Mesodermal cell (in vitro differentiated cells): ENCODE measurements at regions not wholly inside any gene's neighbourhood (a gene's known extent, or its start where the extent isn't known, plus 50 kb on each side); places are given as distances from the start of the nearest gene placed in this dataset.

ENCODE experiments used
- H3K27ac ChIP-seq: 2 replicates; pipeline ENCODE4 v1.7.0; 2013; ENCODE audit warnings: mild to moderate bottlenecking, low read depth, low read length, moderate library complexity; ENCODE audit not compliant: severe bottlenecking
- H3K36me3 ChIP-seq: 2 replicates; pipeline ENCODE4 v1.7.1; 2013; ENCODE audit warnings: mild to moderate bottlenecking, low read length, moderate library complexity; ENCODE audit not compliant: control insufficient read depth, insufficient read depth
- H3K4me1 ChIP-seq: one replicate; pipeline ENCODE4 v1.7.1; 2013; ENCODE audit warnings: mild to moderate bottlenecking, low read length; ENCODE audit not compliant: insufficient read depth, control insufficient read depth, poor library complexity, severe bottlenecking
- H3K4me3 ChIP-seq: 2 replicates; pipeline ENCODE4 v1.7.0; 2013; ENCODE audit warnings: low read length, control low read depth, mild to moderate bottlenecking; ENCODE audit not compliant: insufficient read depth, poor library complexity, severe bottlenecking; ENCODE audit errors: extremely low read depth
- H3K9me3 ChIP-seq: 2 replicates; pipeline ENCODE4 v1.7.1; 2013; ENCODE audit warnings: mild to moderate bottlenecking, low read length, moderate library complexity; ENCODE audit not compliant: control insufficient read depth
- WGBS, 2 experiments: methylation state at CpG; one replicate each; pipeline ENCODE4 v1.1.5; 2013; ENCODE audit warnings: missing lambda C conversion rate in 2 of 2; ENCODE audit not compliant: insufficient coverage in 2 of 2; 5-methylcytosine and 5-hydroxymethylcytosine counted together

DNA sequence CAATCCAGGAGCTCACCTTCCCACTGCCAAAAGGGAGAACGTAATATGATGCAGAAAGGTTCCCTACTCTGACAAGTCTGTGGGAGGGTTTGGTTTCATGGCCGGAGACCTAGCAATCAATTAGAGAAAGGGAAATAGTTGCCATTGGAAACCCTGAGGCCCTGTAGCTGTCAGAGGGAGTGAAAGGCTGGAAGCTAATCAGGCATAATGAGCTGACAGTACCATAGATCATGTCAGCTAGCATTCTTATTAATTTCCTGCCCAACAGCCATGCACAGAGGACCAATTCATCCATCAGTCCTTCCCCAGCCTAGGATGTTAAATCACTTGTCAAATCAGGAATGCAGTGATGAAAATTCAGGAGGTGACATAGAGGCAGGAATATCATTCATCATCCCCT is 527.3 kb downstream of the PLPP3 start:
- Histone ChIP-seq H3K9me3 (peaks cover 6% of the 10 kb centered on the region), H3K36me3 (no peaks in the 10 kb centered on the region), H3K27ac (no peak overlapping the region), H3K4me1 (no peaks in the 10 kb centered on the region), H3K4me3 (no peak overlapping the region)
- WGBS, 2 experiments: 79 to 88% methylated on average over 1 to 2 of the region's 2 CpGs

DNA sequence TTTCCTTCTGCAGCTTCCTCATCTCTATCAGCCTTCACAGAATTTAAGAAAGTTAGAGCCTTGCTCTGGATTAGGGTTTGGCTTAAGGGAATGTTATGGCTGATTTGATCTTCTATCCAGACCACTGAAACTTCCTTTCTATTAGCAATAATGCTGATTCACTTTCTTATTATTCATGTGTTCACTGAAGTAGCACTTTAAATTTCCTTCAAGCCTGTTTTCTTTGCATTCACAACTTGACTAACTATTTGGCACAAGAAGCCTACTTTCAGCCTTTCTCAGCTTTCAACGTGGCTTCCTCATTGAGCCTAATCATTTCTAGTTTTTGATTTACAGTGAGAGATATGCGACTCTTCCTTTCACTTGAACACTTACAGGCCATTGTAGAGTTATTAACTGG is 528.5 kb downstream of the PLPP3 start:
- WGBS, 2 experiments: no CpG with 5 or more reads among the region's 2 CpGs
- peaks cover 6% of the 10 kb centered on the region for H3K9me3 ChIP-seq
- no peak overlapping the region for H3K27ac ChIP-seq
- no peaks in the 10 kb centered on the region for H3K4me1 ChIP-seq
- H3K4me3 ChIP-seq: no peak overlapping the region
- H3K36me3 ChIP-seq: no peaks in the 10 kb centered on the region

DNA sequence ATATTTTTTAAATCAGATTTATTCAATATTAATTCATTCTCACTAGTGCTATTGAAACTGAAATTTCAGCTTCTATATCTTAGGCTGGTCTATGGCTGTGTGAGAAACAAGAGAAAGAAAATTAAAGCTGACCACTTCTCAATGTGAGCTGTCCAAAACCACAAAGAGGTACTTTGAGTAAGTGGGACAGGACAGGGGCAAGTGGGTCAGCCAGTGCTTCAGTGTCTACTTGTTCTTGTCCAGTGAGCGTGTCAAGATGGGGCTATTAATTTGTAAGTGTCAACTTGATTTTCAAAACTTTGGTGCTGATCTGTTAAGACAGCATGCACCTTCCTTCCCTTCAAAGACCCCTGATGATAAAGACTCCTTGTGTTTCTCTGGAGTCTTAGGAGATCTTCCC is 533.9 kb downstream of the PLPP3 start:
- no peaks in the 10 kb centered on the region for H3K36me3 ChIP-seq
- WGBS, 2 experiments: 100% methylated on average over 1 of the region's 1 CpG; no CpG with 5 or more reads in 1 of the 2 experiments
- peaks cover 4% of the 10 kb centered on the region for H3K9me3 ChIP-seq
- no peak overlapping the region for H3K27ac ChIP-seq
- no peaks in the 10 kb centered on the region for H3K4me1 ChIP-seq
- H3K4me3 ChIP-seq: no peak overlapping the region

DNA sequence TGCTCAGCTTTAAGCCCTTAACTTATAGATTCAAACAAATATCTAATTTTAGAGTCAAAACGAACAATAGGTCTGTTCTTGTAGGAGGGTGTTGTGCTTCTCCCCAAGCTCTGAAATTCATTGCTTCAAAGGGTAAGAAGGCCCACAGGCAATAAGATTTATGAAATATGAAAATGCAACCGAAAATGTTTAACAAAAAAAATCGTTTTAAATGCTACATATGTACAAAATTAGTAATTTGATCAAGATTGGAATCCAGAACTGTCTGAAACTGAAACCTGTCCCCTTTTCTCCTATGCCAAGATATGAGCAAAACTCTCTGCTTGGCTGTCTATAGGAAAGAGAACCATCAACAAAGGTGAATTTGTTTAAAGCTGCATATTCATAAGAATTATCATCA is 534.3 kb downstream of the PLPP3 start:
- 100% methylated on average over 1 of the region's 3 CpGs; no CpG with 5 or more reads in 1 of the 2 experiments for WGBS, 2 experiments
- H3K4me3 ChIP-seq: no peak overlapping the region
- H3K4me1 ChIP-seq: no peaks in the 10 kb centered on the region
- H3K36me3 ChIP-seq: no peaks in the 10 kb centered on the region
- no peak overlapping the region for H3K27ac ChIP-seq
- H3K9me3 ChIP-seq: no peaks in the 10 kb centered on the region

DNA sequence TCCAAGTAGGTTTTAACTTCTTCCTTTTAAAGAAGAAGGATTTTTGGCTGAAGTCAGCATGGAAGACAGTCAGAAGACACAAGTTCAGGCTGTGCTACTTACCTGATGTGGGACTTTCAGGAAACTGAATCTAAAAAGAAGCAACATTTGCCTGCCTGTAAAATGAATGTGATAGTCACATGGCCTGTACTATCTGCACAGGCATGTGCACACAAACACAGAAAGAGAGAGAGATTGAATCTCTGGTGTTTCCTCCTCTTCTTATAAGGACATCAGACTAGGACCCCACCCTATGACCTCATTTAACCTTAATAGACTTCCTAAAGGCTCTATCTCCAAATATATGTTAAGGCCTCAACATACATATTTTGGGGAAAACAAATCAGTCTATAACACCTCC is 542.9 kb downstream of the PLPP3 start:
- H3K36me3 ChIP-seq: no peaks in the 10 kb centered on the region
- H3K4me3 ChIP-seq: no peak overlapping the region
- H3K9me3 ChIP-seq: no peaks in the 10 kb centered on the region
- no peak overlapping the region for H3K27ac ChIP-seq
- H3K4me1 ChIP-seq: no peaks in the 10 kb centered on the region

DNA sequence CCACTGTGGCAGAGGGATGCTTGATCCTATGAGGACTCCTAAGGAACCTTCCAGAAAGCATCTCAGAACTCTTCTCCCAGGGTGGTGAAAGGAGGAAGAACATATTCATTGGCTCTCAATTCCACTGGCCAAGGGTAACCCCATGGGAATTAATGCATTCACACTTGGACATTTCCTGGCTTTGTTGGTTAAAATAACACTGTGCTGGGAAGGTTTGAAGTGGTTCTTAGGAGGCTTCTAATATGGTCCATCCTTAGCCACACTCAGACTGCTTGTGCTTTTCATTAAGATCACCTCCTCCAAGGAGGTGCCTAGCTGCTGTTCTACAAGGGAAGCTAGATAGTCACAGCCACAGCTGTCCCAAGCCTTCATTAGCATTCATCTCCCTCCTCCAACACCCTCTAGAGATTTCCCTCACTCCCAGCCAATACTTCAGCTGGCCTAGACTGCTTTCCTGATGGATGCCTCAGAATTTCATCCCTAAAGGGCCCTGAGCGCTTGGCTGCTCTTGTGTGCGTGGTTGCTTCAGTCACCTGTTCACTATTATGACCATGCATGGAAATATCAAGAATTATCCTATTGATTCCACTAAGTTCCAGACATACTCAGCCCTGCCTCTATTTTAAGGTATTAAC is 544.4 kb downstream of the PLPP3 start:
- H3K36me3 ChIP-seq: no peaks in the 10 kb centered on the region
- WGBS, 2 experiments: 93 to 95% methylated on average over 2 of the region's 2 CpGs

DNA sequence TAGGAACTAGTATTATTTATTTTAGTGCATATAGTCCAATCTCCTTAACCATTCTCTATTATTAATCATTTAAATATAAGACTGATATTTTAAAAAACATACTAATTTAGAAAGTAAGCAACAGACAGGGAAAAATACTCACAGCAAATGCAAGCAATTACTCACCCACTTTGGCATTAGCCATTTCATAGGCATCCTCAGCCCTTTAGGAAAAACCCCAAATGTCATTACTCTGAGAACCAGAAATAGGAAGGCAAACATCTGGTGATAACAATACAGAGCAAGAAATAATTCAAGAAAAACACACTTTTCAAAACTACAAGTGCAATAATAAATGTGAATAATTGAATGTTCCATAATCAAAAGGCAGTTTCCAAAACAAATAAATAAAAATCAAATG is 545.1 kb downstream of the PLPP3 start:
- no peaks in the 10 kb centered on the region for H3K9me3 ChIP-seq
- no peak overlapping the region for H3K4me3 ChIP-seq
- no peaks in the 10 kb centered on the region for H3K4me1 ChIP-seq
- H3K36me3 ChIP-seq: no peaks in the 10 kb centered on the region
- no peak overlapping the region for H3K27ac ChIP-seq

More for the DNA sequence above, 544.4 kb downstream of the PLPP3 start:
- H3K4me1 ChIP-seq: no peaks in the 10 kb centered on the region
- H3K9me3 ChIP-seq: no peaks in the 10 kb centered on the region
- no peak overlapping the region for H3K27ac ChIP-seq
- no peak overlapping the region for H3K4me3 ChIP-seq

DNA sequence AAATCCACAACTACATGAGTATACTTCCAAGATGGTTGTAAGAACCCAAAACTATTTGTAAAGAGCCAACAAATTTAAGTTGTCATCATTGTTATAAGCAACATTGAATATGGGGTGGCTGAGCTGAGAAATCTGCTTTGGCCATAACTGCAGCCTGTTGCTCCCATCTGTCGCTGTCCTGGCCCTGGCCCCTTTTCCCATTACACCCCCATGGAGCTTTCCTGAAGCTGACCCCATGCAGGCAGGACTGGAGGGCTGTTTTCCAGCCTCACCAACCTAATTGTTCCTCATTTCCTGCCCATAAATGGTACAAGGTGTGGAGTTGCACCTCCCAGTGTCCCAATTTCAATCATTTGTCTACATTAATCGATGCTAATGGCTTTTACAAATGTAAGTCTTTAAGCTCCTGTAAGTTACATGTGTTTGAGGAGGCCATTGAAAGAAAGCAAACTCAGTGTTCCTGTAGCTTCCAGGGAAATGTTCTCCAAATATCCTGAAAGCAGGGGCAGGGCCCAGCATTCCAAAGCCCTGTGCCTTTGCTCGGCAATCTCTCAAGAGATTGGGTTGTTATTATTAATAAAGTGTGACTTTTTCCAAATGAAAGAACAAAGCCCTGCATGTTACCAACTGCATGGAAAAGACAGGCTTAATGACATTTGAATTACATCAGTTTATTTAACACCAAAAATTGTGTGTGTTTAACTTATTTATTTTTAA is 545.9 kb downstream of the PLPP3 start:
- WGBS, 2 experiments: 88% methylated on average over 3 of the region's 3 CpGs; no CpG with 5 or more reads in 1 of the 2 experiments
- no peak overlapping the region for H3K27ac ChIP-seq
- H3K4me1 ChIP-seq: no peaks in the 10 kb centered on the region
- no peaks in the 10 kb centered on the region for H3K36me3 ChIP-seq
- H3K9me3 ChIP-seq: no peaks in the 10 kb centered on the region
- H3K4me3 ChIP-seq: no peak overlapping the region

DNA sequence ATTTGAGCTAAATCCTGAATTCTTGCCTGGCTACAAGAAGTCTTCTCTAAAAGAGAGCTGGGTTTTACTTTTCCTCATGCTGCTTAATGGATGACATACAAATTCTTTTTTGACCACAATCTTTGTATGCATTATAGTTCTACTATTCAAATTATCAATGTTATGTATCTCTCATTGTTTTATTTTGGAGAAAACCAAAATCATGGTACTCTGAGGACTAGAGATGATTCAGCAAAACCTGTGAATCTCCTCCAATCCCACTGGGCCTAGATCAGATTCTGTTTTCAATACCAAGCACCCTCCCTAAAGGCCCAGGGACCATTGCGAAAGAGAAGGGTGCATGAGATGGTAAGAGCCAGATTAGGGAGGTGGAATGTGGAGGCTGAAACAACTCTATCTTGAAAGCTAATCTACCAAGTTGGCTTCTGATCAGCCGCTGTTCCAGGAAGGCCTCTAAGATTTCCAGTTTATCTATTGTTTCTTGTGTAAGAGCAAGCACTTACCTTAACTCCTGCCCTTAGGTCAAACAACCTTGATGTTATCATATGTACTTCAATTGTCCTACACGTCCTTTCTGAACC is 547.2 kb downstream of the PLPP3 start:
- H3K4me1 ChIP-seq: no peaks in the 10 kb centered on the region
- no peak overlapping the region for H3K27ac ChIP-seq
- no peak overlapping the region for H3K4me3 ChIP-seq
- 80% methylated on average over 1 of the region's 3 CpGs; no CpG with 5 or more reads in 1 of the 2 experiments for WGBS, 2 experiments
- no peaks in the 10 kb centered on the region for H3K9me3 ChIP-seq
- H3K36me3 ChIP-seq: no peaks in the 10 kb centered on the region

DNA sequence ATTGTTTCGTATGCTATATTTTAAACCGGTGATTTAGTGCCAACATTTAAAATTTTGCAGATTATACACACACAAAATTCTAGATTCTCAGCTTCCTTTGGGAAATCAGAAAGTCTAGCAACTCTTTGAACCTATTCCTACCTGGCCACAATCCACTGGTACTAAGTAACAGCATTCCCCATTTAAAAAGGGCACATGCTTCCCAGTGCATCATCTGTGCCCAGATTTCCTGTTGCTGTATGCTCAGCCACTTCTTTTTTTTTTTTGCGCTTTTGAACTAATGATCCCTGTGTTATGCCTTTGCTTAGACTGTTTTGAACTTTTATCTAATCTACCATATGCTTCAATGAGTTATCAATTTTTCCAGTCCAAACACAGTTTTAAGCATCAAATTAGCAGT is 548.4 kb downstream of the PLPP3 start:
- Histone ChIP-seq H3K4me1 (no peaks in the 10 kb centered on the region), H3K27ac (no peak overlapping the region), H3K9me3 (no peaks in the 10 kb centered on the region), H3K4me3 (no peak overlapping the region), H3K36me3 (no peaks in the 10 kb centered on the region)
- 88 to 100% methylated on average over 1 to 2 of the region's 3 CpGs for WGBS, 2 experiments
